Ishikawa (cell line): ENCODE measurements at regions not wholly inside any gene's neighbourhood (a gene's known extent, or its start where the extent isn't known, plus 50 kb on each side); places are given as distances from the start of the nearest gene placed in this dataset.

Source experiments
- CEBPB ChIP-seq: IDR thresholded peaks from 2 replicates; pipeline ENCODE4 v1.6.1; 2012
- EGR1 ChIP-seq: IDR thresholded peaks from 2 replicates; pipeline ENCODE4 v1.6.1; 2012
- EP300 ChIP-seq: IDR thresholded peaks from 2 replicates; pipeline ENCODE4 v1.6.1; 2012; ENCODE audit warnings: borderline replicate concordance
- MAX ChIP-seq: IDR thresholded peaks from 2 replicates; pipeline ENCODE4 v1.6.1; 2012
- RAD21 ChIP-seq: IDR thresholded peaks from 2 replicates; pipeline ENCODE4 v1.6.1; 2012; ENCODE audit warnings: low read depth
- REST ChIP-seq: IDR thresholded peaks from 2 replicates; pipeline ENCODE4 v1.6.1; 2012; ENCODE audit warnings: low read depth, mild to moderate bottlenecking
- TAF1 ChIP-seq: IDR thresholded peaks from 2 replicates; pipeline ENCODE4 v1.6.1; 2012; ENCODE audit warnings: low read depth, mild to moderate bottlenecking
- TCF12 ChIP-seq: IDR thresholded peaks from 2 replicates; pipeline ENCODE4 v1.6.1; 2012; ENCODE audit warnings: low read depth
- USF1 ChIP-seq: IDR thresholded peaks from 2 replicates; pipeline ENCODE4 v1.6.1; 2012
- YY1 ChIP-seq: IDR thresholded peaks from 2 replicates; pipeline ENCODE4 v1.6.1; 2012; ENCODE audit warnings: low read depth
- ZBTB7A ChIP-seq: IDR thresholded peaks from 2 replicates; pipeline ENCODE4 v1.6.1; 2012; ENCODE audit warnings: low read depth

GRCh38 chr1:96966536-96967138 is 245.1 kb downstream of the PTBP2 start:
- no peak for TF ChIP-seq TAF1
- TF ChIP-seq TCF12, result no peak
- TF ChIP-seq MAX, result no peak
- TF ChIP-seq USF1, result no peak
- TF ChIP-seq ZBTB7A, result no peak
- TF ChIP-seq CEBPB, result no peak
- no peak for TF ChIP-seq REST
- peak; percentile 81 for TF ChIP-seq RAD21
- no peak for TF ChIP-seq EGR1
- TF ChIP-seq EP300, result no peak
- TF ChIP-seq YY1, result no peak
